NCI-H82 treated with DMSO at 0.1 percent for 48 hours (cell line): ENCODE measurements at regions not wholly inside any gene's neighbourhood (a gene's known extent, or its start where the extent isn't known, plus 50 kb on each side); places are given as distances from the start of the nearest gene placed in this dataset.

ENCODE experiments used
- DNase-seq: peaks from one replicate; lab custom pipeline; 2025; ENCODE audit not compliant: unreplicated experiment; lab: John Stamatoyannopoulos, UW

GRCh38 chr16:62105244-62105643 lies 69.0 kb upstream of the CDH8 start:
- no peak for DNase-seq

- DNase-seq = no peak
Observed at GRCh38 chr16:62102588-62102987, 66.3 kb upstream of the CDH8 start.

GRCh38 chr16:62100651-62101050 lies 64.4 kb upstream of the CDH8 start:
- no peak for DNase-seq

GRCh38 chr16:62089715-62090114 lies 53.5 kb upstream of the CDH8 start:
- no peak for DNase-seq

GRCh38 chr16:62088731-62089410 lies 52.6 kb upstream of the CDH8 start:
- no peak for DNase-seq
